Psoas muscle (tissue), 7 donors: ENCODE measurements at regions not wholly inside any gene's neighbourhood (a gene's known extent, or its start where the extent isn't known, plus 50 kb on each side); places are given as distances from the start of the nearest gene placed in this dataset.

Experiments used
- ATAC-seq, 4 donors: fragments of 200-7000 bp; cut with Tn5 transposase; one replicate each; pipeline ENCODE4 v1.9.1; 2020; ENCODE audit warnings: moderate library complexity in 3 of 4, mild to moderate bottlenecking in 2 of 4
- DNase-seq, 2 donors: peaks; one replicate each; pipeline ENCODE4 v3.0.0-alpha.2; 2020
- H3K27ac ChIP-seq: fragments of 200-600 bp; one replicate; pipeline ENCODE4 v1.8.0; 2022
- H3K27me3 ChIP-seq, 3 donors: fragments of 200-600 bp in 1 of 3; one replicate each; pipeline versions ENCODE4 v1.6.1 to v1.8.0; 2013 to 2022; ENCODE audit warnings: low read length in 2 of 3, mild to moderate bottlenecking in 2 of 3, moderate library complexity in 1 of 3; ENCODE audit not compliant: insufficient read depth in 3 of 3
- H3K36me3 ChIP-seq, 2 donors: fragments of 200-600 bp in 1 of 2; one replicate each; pipeline versions ENCODE4 v1.6.1 to v1.8.0; 2013 to 2022; ENCODE audit warnings: low read depth in 1 of 2, mild to moderate bottlenecking in 1 of 2, moderate library complexity in 1 of 2; ENCODE audit not compliant: insufficient read depth in 1 of 2
- H3K4me1 ChIP-seq: fragments of 200-600 bp; one replicate; pipeline ENCODE4 v1.8.0; 2022
- H3K4me3 ChIP-seq: fragments of 200-600 bp; one replicate; pipeline ENCODE4 v1.8.0; 2022; ENCODE audit warnings: mild to moderate bottlenecking
- H3K9me3 ChIP-seq: fragments of 200-600 bp; one replicate; pipeline ENCODE4 v1.8.0; 2022
- CTCF ChIP-seq: fragments of 200-600 bp; IDR thresholded peaks from one replicate; pipeline ENCODE4 v1.8.0; 2022; ENCODE audit warnings: antibody characterized with exemption
- WGBS, 3 donors: extraction: QIAGEN DNeasy Blood & Tissue Kit; methylation state at CpG; one replicate each; pipeline versions ENCODE4 v1.1.6 to v1.1.7; 2013; 5-methylcytosine and 5-hydroxymethylcytosine counted together
- intact Hi-C, 2 donors: fragments of 100-400 bp; cut with DNase I; formaldehyde crosslinking; loops; one replicate each; pipeline versions ENCODE4 v1.11.0 to v1.14.2; 2022
- donor health status: healthy with polysubstance abuse.
- donor health status: DM: no; HTN: no; CAD: no; lungs with moderate emphysema.
- donor health status: Bipolar disorder and iron deficiency.
- donor health status: healthy.
- donor health status: DM: yes; HTN: yes; CAD: no.
- donor health status: DM: no; HTN: no; CAD: no.
- donor health status: DM: yes; HTN: yes; CAD: no.

GRCh38 chr9:134515026-134515821, 126.4 kb upstream of the COL5A1 start:
- TF ChIP-seq CTCF = no peak
- no peaks in the 10 kb centered on the region for H3K9me3 ChIP-seq
- WGBS, 3 donors = 34 to 44% (median 35%) methylated on average over 14 of the region's 14 CpGs
- H3K27me3 ChIP-seq = peaks cover 0 to 12% (median 4%) of the 10 kb centered on the region in 3 donors
- ATAC-seq (no peak), DNase-seq (peak in 1 of 2 donors; percentile 40)
- intact Hi-C loops = no loop called here
- no peaks in the 10 kb centered on the region for H3K4me1 ChIP-seq
- H3K27ac ChIP-seq = no peak overlapping the region
- H3K4me3 ChIP-seq = no peak overlapping the region
- H3K36me3 ChIP-seq = no peaks in the 10 kb centered on the region

- 94 to 97% (median 96%) methylated on average over 5 of the region's 5 CpGs for WGBS, 3 donors
- H3K4me3 ChIP-seq = no peak overlapping the region
- no peaks in the 10 kb centered on the region for H3K36me3 ChIP-seq
- ATAC-seq (no peak), DNase-seq (peak in 1 of 2 donors; percentile 32)
- no peaks in the 10 kb centered on the region for H3K4me1 ChIP-seq
- no peak overlapping the region for H3K27ac ChIP-seq
- intact Hi-C loops = no loop called here
- no peaks in the 10 kb centered on the region for H3K9me3 ChIP-seq
- no peak for TF ChIP-seq CTCF
- H3K27me3 ChIP-seq = peaks cover 0 to 12% (median 3%) of the 10 kb centered on the region in 3 donors
Observed at GRCh38 chr9:134516464-134516863, 125.1 kb upstream of the COL5A1 start.

GRCh38 chr9:134517069-134517680, 124.4 kb upstream of the COL5A1 start:
- Histone ChIP-seq H3K27me3 (peaks cover 0 to 12% (median 0%) of the 10 kb centered on the region in 3 donors), H3K9me3 (no peaks in the 10 kb centered on the region), H3K36me3 (no peaks in the 10 kb centered on the region), H3K4me3 (no peak overlapping the region), H3K4me1 (no peaks in the 10 kb centered on the region), H3K27ac (no peak overlapping the region)
- no peak for ATAC-seq
- intact Hi-C loops = no loop called here
- WGBS, 3 donors = 64 to 77% (median 69%) methylated on average over 18 of the region's 18 CpGs
- DNase-seq = no peak
- no peak for TF ChIP-seq CTCF

- no peak for TF ChIP-seq CTCF
- Histone ChIP-seq H3K36me3 (no peaks in the 10 kb centered on the region), H3K4me1 (no peaks in the 10 kb centered on the region), H3K27me3 (peaks cover 0 to 12% (median 0%) of the 10 kb centered on the region in 3 donors), H3K9me3 (no peaks in the 10 kb centered on the region), H3K4me3 (no peak overlapping the region), H3K27ac (no peak overlapping the region)
- ATAC-seq (peak in 2 of 4 donors; percentile 34 to 50), DNase-seq (peak; percentile 65 to 75)
- intact Hi-C loops = no loop called here
- WGBS, 3 donors = 26 to 54% (median 48%) methylated on average over 26 to 28 of the region's 28 CpGs
Observed at GRCh38 chr9:134518004-134518606, 123.5 kb upstream of the COL5A1 start.
